GM18505 (cell line): ENCODE measurements at regions not wholly inside any gene's neighbourhood (a gene's known extent, or its start where the extent isn't known, plus 50 kb on each side); places are given as distances from the start of the nearest gene placed in this dataset.
"Not testable (repeated sequence)": the region's sequence is repeated elsewhere in the genome, so short reads cannot be mapped to it uniquely, and the experiment has no call there.

ENCODE experiments used
- ATAC-seq: cut with Tn5 transposase; IDR thresholded peaks from one replicate; pipeline ENCODE4 v1.9.1; 2021; ENCODE audit not compliant: unreplicated experiment
- POLR2A ChIP-seq: IDR thresholded peaks from 4 replicates; pipeline ENCODE4 v1.6.1; 2011; ENCODE audit warnings: borderline replicate concordance; ENCODE audit not compliant: insufficient read depth, insufficient read length; ENCODE audit errors: extremely low read depth

DNA sequence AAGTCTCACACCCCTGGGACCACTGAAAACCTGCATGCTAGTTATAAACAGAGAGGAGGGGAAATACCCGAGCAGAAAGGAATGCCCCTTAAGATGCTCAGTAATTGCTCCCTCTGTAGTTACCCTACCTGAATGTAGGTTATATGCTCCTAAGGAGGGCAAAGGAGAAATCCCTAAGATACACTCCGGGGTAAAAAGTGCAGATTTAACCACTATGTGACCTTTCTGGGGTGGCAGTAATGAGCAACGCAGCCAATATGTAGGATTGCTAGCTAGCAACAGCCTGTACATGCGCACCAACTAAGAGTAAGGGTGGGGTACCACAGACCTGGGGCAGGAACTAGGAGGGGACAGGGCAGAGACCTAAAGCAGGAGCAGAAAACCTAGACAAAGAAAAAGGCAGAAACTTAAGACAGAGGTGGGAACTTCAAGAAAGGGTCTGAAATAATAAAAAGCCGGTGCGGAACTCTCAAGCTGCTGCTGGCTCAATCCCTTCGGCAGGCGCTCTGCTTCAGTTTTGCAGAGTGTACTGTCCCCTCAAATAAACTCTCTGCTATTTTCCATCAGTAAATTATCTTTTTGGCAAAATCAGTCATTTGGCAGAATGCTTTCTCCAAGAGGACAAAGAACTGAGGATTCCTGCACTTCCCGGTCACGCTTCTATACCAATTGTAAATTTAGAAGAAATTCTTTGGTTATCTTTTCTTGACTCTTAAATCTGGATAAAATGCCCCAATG, 823.8 kb downstream of the CDH11 start:
- TF ChIP-seq POLR2A, result no peak
- no peak for ATAC-seq

GRCh38 chr16:64295466-64295865, 826.4 kb downstream of the CDH11 start:
- no peak for TF ChIP-seq POLR2A
- no peak for ATAC-seq

DNA sequence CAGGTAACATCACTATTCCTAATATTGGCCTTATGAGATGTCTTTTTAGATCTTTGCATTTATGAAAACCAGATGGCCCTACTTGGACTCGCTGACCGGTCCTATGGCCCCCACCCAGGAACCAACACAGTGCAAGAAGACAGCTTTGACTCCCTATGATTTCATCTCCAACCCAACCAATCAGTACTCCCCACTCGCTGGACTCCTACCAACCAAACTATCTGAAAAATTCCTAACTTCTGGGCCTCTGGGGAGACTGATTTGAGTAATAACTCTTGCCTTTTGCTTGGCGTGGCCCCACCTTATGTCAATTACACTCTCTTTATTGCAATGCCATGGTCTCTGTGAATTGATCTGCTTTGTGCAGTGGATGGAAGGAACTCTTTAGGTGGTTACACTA, 828.9 kb downstream of the CDH11 start:
- no peak for ATAC-seq
- TF ChIP-seq POLR2A, result no peak

GRCh38 chr16:64292161-64292560, 829.7 kb downstream of the CDH11 start:
- no peak for ATAC-seq
- TF ChIP-seq POLR2A, result no peak

- no peak for ATAC-seq
- TF ChIP-seq POLR2A, result no peak
These were observed 831.4 kb downstream of the CDH11 start for GRCh38 chr16:64290461-64290860.

- no peak for TF ChIP-seq POLR2A
- ATAC-seq, result no peak
These were observed 834.0 kb downstream of the CDH11 start for GRCh38 chr16:64287655-64288528.

DNA sequence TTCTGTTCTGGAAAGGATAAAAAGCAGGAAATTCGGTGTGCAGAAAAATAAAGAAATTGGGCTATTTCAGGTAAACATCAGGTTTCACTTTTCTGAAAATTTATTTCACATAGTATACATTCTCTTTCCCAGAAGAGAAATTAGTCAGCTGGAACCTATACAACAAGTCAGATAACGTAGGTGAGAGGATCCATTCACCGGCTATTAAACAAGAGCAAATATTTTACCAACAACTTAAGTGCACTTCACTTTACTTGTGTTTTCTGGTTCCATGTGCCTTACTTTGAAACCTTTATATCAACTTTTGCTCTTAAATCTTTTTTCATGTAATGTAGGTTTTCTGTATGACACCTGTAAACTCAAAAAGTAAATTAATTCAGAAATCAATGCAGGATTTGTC, 839.7 kb downstream of the CDH11 start:
- no peak for TF ChIP-seq POLR2A
- ATAC-seq, result no peak

GRCh38 chr16:64280317-64280716, 841.5 kb downstream of the CDH11 start:
- no peak for TF ChIP-seq POLR2A
- ATAC-seq, result no peak

GRCh38 chr16:64278196-64278595, 843.7 kb downstream of the CDH11 start:
- TF ChIP-seq POLR2A, result no peak
- ATAC-seq, result no peak

GRCh38 chr16:64276646-64277045, 845.2 kb downstream of the CDH11 start:
- no peak for ATAC-seq
- no peak for TF ChIP-seq POLR2A

DNA sequence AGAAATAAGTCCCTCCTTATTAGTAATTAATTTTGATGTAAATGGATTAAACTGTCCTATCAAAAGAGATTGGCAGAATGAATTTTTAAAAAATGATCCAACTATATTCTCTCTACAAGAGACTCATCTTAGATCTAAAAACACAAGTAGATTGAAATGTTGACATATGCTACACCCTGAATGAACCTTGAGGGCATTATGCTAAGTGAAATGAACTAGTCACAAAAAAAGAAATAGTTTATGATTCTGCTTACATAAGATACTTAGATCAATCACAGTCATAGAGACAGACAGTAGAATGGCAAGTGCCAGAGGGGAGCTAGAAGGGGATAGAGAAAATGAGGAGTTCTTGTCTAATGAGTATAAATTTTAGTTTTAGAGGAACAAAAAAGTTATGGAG, 849.8 kb downstream of the CDH11 start:
- no peak for TF ChIP-seq POLR2A
- ATAC-seq, result no peak

- no peak for ATAC-seq
- no peak for TF ChIP-seq POLR2A
These were observed 852.1 kb downstream of the CDH11 start for GRCh38 chr16:64269756-64270155.

GRCh38 chr16:64265756-64266155, 856.1 kb downstream of the CDH11 start:
- no peak for TF ChIP-seq POLR2A
- ATAC-seq, result no peak

- ATAC-seq, result not testable (repeated sequence)
These were observed 861.0 kb downstream of the CDH11 start for GRCh38 chr16:64260631-64261401.
